ENCODE measurements at regions not wholly inside any gene's neighbourhood (a gene's known extent, or its start where the extent isn't known, plus 50 kb on each side); places are given as distances from the start of the nearest gene placed in this dataset.
"Not testable (repeated sequence)": the region's sequence is repeated elsewhere in the genome, so short reads cannot be mapped to it uniquely, and the experiment has no call there.

DNA sequence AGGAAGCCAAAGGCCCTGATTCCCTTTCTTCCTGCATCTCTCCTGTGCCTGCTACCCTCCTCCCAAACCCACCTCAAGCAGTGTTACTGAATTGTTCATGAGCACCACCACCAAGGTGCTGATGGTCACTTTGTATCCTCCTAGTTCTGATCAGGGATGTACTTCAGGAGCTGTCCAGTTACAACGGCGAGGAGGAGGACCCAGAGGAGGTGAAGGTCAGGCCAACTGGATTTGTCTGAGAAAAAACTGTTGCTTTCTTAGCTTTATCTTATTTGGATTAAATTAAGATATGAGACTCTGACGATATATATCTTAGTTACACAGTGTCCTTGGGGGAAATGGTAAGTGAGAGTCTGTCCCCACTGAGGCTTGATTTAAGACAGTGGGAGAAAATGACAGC is 135.0 kb upstream of the THOC3 start:
- H3K4me1 ChIP-seq (replicated peaks); H3K27ac ChIP-seq; H3K9me3 ChIP-seq (replicated peaks); H3K36me3 ChIP-seq; H3K4me3 ChIP-seq; H3K27me3 ChIP-seq (replicated peaks); DNase-seq (ENCODE audit: low read depth in 1 of 2, low spot score in 2 of 2): not testable (repeated sequence)

DNA sequence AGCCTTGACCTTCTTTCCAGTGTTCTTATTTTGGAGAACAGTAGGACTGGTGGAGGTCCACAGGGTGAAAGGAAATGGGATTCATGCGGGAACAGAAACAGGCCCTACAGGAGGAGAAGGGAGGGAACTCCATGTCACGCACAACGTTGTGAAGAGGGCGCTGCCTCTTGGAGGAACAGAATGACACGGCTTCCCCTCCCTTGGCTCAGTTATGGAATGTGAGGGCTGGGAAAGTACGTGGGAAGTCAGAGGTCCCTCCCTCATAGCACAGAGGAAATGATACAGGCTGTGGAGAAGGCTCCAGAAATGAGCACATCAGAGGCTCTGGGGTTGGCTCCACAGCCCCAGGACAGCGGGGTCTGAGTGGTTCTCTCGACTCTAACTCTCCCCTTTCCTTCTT is 125.3 kb upstream of the SIMC1 start:
- H3K9me3 ChIP-seq (replicated peaks); H3K4me3 ChIP-seq; H3K27me3 ChIP-seq (replicated peaks); H3K36me3 ChIP-seq; H3K4me1 ChIP-seq (replicated peaks); DNase-seq (ENCODE audit: low read depth in 1 of 2, low spot score in 2 of 2); H3K27ac ChIP-seq: not testable (repeated sequence)

GRCh38 chr5:176113673-176114335 is 124.4 kb upstream of the SIMC1 start:
- H3K4me1 ChIP-seq (replicated peaks); H3K27ac ChIP-seq; H3K27me3 ChIP-seq (replicated peaks); DNase-seq (ENCODE audit: low read depth in 1 of 2, low spot score in 2 of 2); H3K9me3 ChIP-seq (replicated peaks); H3K4me3 ChIP-seq; H3K36me3 ChIP-seq: not testable (repeated sequence)

DNA sequence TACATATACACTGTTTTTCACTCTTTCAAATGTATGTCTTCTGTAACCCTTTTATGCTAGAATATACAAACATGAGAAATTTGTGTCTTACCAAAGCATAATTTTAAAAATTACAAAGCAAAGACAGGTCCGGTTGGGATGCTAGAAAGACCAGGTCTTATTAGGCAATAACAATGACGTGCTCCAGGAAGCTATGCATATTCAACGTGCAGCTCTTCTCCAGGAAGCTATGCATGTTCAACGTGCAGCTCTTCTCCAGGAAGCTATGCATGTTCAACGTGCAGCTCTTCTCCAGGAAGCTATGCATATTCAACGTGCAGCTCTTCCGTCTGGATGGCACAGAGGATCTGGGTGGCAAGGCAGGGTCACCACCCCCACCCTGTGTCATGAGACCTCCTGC is 123.4 kb upstream of the SIMC1 start:
- not testable (repeated sequence) for H3K4me3 ChIP-seq; H3K27me3 ChIP-seq (replicated peaks); H3K36me3 ChIP-seq; DNase-seq (ENCODE audit: low read depth in 1 of 2, low spot score in 2 of 2); H3K4me1 ChIP-seq (replicated peaks); H3K9me3 ChIP-seq (replicated peaks); H3K27ac ChIP-seq

DNA sequence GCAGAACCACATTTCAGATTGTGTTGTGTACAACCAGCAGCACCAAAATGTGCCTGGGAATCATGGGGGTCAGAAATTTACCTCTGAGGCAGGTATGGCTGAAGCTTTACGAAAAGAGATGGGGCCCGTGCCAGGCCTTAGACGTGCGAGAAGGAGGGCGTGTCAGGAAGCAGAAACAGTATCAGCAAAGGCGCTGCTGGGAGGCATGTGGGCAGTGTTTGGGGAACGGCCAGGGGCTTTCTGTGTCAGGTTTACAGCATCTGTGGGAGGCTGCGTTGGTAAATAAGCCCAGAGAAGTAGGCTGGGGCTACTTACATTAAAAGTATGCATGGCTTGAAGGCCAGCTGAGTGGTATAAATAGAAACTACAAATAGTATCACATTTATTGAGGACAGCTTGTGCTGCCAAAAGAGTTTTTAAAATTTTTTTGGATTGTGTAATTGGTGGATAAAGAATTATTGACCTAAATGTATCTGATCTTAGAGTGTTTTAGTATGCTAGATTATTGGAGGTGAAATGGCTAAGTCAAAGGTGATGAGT is 120.5 kb upstream of the SIMC1 start:
- DNase-seq (ENCODE audit: low read depth in 1 of 2, low spot score in 2 of 2) = peak in 1 of 2 experiments; percentile 13
- H3K9me3 ChIP-seq (replicated peaks); H3K4me3 ChIP-seq; H3K27me3 ChIP-seq (replicated peaks); H3K36me3 ChIP-seq; H3K27ac ChIP-seq; H3K4me1 ChIP-seq (replicated peaks): not testable (repeated sequence)

GRCh38 chr5:176122361-176122760 is 115.9 kb upstream of the SIMC1 start:
- not testable (repeated sequence) for H3K27me3 ChIP-seq (replicated peaks); H3K27ac ChIP-seq; H3K9me3 ChIP-seq (replicated peaks); H3K36me3 ChIP-seq; H3K4me3 ChIP-seq; DNase-seq (ENCODE audit: low read depth in 1 of 2, low spot score in 2 of 2); H3K4me1 ChIP-seq (replicated peaks)

GRCh38 chr5:176124120-176124519 is 114.1 kb upstream of the SIMC1 start:
- H3K27me3 ChIP-seq (replicated peaks); H3K36me3 ChIP-seq; DNase-seq (ENCODE audit: low read depth in 1 of 2, low spot score in 2 of 2); H3K9me3 ChIP-seq (replicated peaks); H3K4me3 ChIP-seq; H3K4me1 ChIP-seq (replicated peaks); H3K27ac ChIP-seq: not testable (repeated sequence)

GRCh38 chr5:176131771-176132170 is 106.5 kb upstream of the SIMC1 start:
- no peak overlapping the region for H3K27ac ChIP-seq
- H3K27me3 ChIP-seq (replicated peaks) = peaks cover 43% of the 10 kb centered on the region
- no peaks in the 10 kb centered on the region for H3K9me3 ChIP-seq (replicated peaks)
- DNase-seq (ENCODE audit: low read depth in 1 of 2, low spot score in 2 of 2) = no peak
- no peak overlapping the region for H3K4me3 ChIP-seq
- no peaks in the 10 kb centered on the region for H3K36me3 ChIP-seq
- no peaks in the 10 kb centered on the region for H3K4me1 ChIP-seq (replicated peaks)

- Histone ChIP-seq H3K9me3 (replicated peaks) (no peaks in the 10 kb centered on the region), H3K27me3 (replicated peaks) (peaks cover 43% of the 10 kb centered on the region), H3K27ac (no peak overlapping the region), H3K36me3 (no peaks in the 10 kb centered on the region), H3K4me1 (replicated peaks) (no peaks in the 10 kb centered on the region), H3K4me3 (no peak overlapping the region)
- no peak for DNase-seq (ENCODE audit: low read depth in 1 of 2, low spot score in 2 of 2)
Measured at GRCh38 chr5:176132471-176133288, 105.5 kb upstream of the SIMC1 start.

GRCh38 chr5:176133289-176133870 is 104.8 kb upstream of the SIMC1 start:
- Histone ChIP-seq H3K36me3 (no peaks in the 10 kb centered on the region), H3K4me3 (no peak overlapping the region), H3K4me1 (replicated peaks) (no peaks in the 10 kb centered on the region), H3K27ac (no peak overlapping the region), H3K27me3 (replicated peaks) (peaks cover 43% of the 10 kb centered on the region), H3K9me3 (replicated peaks) (no peaks in the 10 kb centered on the region)
- DNase-seq (ENCODE audit: low read depth in 1 of 2, low spot score in 2 of 2) = no peak

- no peaks in the 10 kb centered on the region for H3K36me3 ChIP-seq
- peaks cover 43% of the 10 kb centered on the region for H3K27me3 ChIP-seq (replicated peaks)
- no peak overlapping the region for H3K27ac ChIP-seq
- no peak overlapping the region for H3K4me3 ChIP-seq
- no peaks in the 10 kb centered on the region for H3K9me3 ChIP-seq (replicated peaks)
- DNase-seq (ENCODE audit: low read depth in 1 of 2, low spot score in 2 of 2) = no peak
- no peaks in the 10 kb centered on the region for H3K4me1 ChIP-seq (replicated peaks)
Measured at GRCh38 chr5:176133877-176134276, 104.3 kb upstream of the SIMC1 start.

DNA sequence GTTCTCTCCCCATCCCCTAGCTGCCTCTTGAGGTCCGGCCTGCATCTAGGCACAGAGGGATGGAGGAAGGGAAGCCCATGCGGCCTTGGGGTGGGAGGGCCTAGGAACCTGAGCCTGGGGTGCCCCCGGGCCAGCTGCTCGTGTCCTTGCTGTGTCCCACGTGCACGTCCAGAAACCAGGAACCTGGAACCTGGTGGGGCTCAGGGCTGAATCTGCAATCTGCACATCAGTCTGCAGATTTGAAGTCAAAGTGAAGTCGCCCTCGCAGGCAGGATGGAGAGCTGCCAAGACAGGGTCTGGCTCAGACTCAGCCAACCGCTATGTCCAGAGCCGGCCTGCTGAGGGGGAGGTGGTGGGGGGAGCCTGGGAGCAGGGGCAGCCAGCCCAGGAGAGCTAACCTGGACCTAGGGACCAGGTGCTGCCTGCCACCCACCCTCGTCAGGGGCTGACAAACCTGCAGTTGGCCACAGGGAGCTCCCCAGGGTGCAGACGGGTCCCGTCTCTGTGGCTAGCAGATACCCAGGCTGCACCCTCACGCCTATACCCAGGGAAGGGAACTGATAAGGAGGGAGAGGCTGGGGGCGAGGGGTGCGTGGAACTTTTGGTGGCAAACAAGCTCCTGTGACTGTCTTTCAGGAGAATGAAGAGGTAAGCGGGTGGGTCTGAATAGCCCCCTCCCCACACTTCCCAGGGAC is 103.5 kb upstream of the SIMC1 start:
- H3K36me3 ChIP-seq = no peaks in the 10 kb centered on the region
- no peaks in the 10 kb centered on the region for H3K4me1 ChIP-seq (replicated peaks)
- H3K27me3 ChIP-seq (replicated peaks) = peaks cover 43% of the 10 kb centered on the region
- no peak overlapping the region for H3K27ac ChIP-seq
- no peak for DNase-seq (ENCODE audit: low read depth in 1 of 2, low spot score in 2 of 2)
- no peaks in the 10 kb centered on the region for H3K9me3 ChIP-seq (replicated peaks)
- no peak overlapping the region for H3K4me3 ChIP-seq

DNA sequence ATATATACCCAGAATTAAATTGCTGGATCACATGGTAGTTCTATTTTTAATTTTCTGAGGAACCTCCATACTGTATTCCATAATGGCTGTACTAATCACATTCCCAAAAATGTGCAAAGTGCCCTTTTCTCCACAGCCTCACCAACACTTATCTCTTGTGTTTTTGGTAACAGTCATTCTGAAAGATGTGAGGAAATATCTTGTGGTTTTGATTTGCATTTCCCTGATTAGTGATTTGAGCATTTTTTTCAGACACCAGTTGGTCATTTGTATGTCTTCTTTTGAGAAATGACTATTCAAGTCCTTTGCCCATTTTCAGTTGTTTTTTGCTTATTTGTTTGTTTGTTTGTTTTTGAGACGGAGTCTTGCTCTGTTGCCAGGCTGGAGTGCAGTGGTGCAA is 98.1 kb upstream of the SIMC1 start:
- DNase-seq (ENCODE audit: low read depth in 1 of 2, low spot score in 2 of 2); H3K36me3 ChIP-seq; H3K4me1 ChIP-seq (replicated peaks); H3K4me3 ChIP-seq; H3K27ac ChIP-seq; H3K9me3 ChIP-seq (replicated peaks): not testable (repeated sequence)
- peaks cover 16% of the 10 kb centered on the region for H3K27me3 ChIP-seq (replicated peaks)

- peaks cover 9% of the 10 kb centered on the region for H3K27me3 ChIP-seq (replicated peaks)
- no peaks in the 10 kb centered on the region for H3K4me1 ChIP-seq (replicated peaks)
- no peak for DNase-seq (ENCODE audit: low read depth in 1 of 2, low spot score in 2 of 2)
- H3K36me3 ChIP-seq = no peaks in the 10 kb centered on the region
- H3K9me3 ChIP-seq (replicated peaks) = no peaks in the 10 kb centered on the region
- no peak overlapping the region for H3K27ac ChIP-seq
- no peak overlapping the region for H3K4me3 ChIP-seq
Measured at GRCh38 chr5:176144508-176144907, 93.7 kb upstream of the SIMC1 start.

Measured in SJSA1 (cell line).